GM04503 (cell line): ENCODE measurements at regions not wholly inside any gene's neighbourhood (a gene's known extent, or its start where the extent isn't known, plus 50 kb on each side); places are given as distances from the start of the nearest gene placed in this dataset.
"Not testable (repeated sequence)": the region's sequence is repeated elsewhere in the genome, so short reads cannot be mapped to it uniquely, and the experiment has no call there.

Experiments used
- DNase-seq: peaks from one replicate; pipeline ENCODE4 v3.0.0-alpha.2; 2012; ENCODE audit warnings: low read depth

- DNase-seq = no peak
Observed at GRCh38 chr6:166253778-166254204, 54.4 kb downstream of the PRR18 start.

GRCh38 chr6:166253281-166253681, 54.9 kb downstream of the PRR18 start:
- no peak for DNase-seq

DNA sequence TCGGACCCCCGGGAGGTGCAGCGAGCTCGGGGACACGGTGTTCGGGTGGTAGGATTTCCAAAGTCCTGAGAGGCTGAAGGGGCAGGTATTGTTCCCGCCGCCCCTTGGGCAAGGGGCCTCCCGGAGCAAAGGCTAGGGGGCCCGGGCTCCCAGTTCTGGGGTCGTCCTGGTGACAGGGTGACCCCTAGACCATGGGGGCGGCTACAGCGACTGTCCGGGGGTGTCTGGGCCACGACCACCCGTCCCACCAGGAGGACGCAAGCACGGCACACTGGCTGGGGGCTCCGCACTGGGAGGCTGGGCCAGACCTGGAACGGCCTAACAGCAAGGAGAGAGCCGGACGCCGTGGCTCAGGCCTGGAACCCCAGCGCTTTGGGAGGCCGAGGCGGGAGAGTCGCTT, 55.6 kb downstream of the PRR18 start:
- DNase-seq = no peak

- DNase-seq = no peak
Observed at GRCh38 chr6:166251655-166252054, 56.5 kb downstream of the PRR18 start.

GRCh38 chr6:166251211-166251610, 57.0 kb downstream of the PRR18 start:
- DNase-seq = no peak

- DNase-seq = not testable (repeated sequence)
Observed at GRCh38 chr6:166249061-166249785, 59.0 kb downstream of the PRR18 start.

- DNase-seq = no peak
Observed at GRCh38 chr6:166245148-166245547, 63.0 kb downstream of the PRR18 start.

DNA sequence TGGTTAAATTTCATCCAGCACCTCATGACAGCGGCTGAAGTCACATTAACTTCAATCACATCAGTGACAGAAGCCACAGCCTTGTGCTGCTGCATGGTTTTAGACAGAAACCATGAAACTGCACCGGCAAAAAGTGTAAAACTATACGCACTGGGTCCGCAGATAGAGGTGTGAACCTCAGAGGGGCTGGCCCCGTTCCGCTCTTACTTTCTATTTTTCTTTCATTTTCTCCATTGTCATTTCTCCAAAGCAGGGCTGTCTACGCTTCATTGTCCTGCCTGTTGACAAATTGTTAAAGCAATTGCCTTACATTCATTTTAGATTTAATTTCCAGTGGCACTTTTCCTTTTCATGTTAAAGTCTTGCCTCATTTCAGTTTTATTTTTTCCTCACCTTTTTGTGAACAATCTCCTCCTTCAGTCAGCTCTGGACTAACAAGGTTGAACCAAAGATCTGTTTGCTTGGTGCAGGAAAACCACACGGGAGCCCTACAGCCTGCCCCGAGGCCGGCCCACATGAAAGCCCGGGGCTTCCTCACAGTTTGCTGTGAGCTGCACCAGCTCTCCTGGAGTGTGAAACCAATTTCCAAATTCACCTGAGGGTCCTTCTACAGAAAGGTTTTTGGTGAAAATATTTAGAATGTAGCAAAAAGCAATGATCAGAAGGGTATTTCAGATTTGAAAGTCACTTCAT, 63.7 kb downstream of the PRR18 start:
- no peak for DNase-seq

GRCh38 chr6:166242888-166243287, 65.3 kb downstream of the PRR18 start:
- DNase-seq = no peak

DNA sequence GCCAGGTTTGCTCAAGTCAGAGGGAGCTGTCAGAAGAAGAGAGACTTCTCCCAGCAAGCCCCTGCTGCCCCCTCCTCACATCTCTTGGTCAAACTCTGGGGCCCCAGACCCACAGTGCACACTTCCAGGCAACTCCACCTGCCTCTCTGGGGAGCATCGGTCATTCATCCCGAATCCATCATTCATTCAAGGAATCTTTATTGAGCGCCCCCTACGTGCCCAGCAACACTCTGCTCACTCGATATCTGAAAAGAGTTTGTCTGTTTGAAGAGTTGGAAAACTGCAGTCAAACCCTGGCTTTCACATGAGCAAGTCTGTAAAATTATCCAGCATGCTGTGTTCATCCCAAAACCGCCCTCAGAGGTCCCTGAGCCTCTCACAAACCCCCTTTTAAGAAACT, 66.2 kb downstream of the PRR18 start:
- DNase-seq = no peak

GRCh38 chr6:166240889-166241288, 67.3 kb downstream of the PRR18 start:
- DNase-seq = no peak

DNA sequence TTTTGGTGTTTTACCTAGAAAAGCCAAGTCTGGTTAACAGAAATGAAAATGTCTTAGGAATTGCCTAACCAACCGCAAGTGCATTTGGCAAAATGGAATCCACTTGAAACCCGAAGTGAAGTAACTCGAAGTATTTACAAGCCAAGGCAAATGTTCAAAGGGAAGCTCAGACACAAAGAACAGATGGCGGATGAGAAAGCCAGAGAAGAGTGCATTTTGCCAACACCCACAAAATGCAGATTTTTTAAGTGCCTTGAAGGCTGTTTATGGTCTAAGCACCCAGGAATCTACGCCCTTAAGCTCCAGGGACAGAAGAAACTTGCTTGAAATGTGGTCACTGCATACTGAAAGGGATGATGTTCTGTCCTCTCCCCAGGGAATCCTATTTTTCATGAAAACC, 70.0 kb upstream of the TBXT start:
- peak; percentile 54 for DNase-seq

DNA sequence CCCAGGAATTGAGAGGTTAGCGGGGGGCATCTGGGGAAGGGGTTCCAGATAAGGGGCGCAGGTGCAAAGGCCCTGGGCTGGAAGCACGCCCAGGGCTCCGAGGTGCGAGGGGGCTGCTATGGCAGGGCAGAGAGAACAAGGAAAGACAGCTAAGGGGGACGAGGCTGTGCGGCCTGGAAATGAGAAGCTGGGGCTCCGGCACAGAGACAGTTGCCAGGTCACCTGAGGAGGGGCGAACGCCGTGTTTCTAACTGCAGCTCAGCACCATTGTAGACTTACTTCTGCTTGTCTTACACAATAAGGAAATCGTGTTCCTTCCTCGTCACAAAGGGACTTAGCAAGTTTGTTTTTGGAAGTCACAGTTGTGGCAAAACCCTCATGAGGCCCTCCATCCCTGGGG, 68.9 kb upstream of the TBXT start:
- no peak for DNase-seq

DNA sequence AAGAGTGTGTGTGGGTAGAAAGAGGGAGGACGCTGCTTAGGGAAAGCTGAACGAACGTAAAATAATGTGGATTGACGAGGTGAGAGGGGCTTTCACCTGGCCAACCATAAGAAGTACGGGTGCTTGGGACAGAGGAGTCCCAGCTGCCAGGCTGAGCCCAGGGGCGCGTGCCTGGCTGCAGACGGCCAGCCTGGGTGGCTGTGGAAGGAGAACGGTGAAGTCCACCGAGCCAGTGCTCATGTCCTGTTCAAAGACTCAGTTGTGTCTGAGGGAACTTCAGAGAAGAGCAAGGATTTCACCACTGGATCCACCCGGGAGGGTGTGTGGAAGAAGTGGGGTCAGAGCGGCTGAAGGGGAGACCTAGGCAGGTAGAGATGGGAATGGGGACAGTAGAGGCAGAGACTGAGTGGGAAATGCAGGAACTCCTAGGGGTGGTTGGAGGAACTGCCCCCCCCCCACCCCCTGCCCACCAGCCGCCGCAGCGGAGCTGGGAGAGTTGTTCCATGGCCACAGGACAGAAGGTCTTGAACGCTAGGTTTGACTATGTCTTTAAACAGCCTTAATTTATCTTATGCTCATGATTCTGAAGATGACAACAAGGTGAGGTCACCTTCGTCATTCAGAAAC, 68.1 kb upstream of the TBXT start:
- no peak for DNase-seq

DNA sequence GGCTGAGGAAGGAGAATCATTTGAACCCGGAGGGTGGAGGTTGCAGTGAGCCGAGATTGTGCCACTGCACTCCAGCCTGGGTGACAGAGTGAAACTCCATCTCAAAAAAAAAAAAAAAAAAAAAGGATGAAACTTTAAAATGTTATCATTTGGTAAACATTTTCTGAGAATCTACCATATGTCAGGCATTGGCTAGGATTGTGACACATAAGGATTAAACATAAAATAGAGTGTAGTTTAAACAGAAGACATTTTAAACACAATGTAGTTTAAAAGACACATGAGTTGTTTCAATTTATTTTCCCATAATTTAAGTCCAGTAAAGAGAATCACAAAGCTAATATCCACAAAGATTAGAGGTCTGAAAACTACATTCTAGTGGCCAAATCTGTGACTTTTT, 63.5 kb upstream of the TBXT start:
- DNase-seq = not testable (repeated sequence)

DNA sequence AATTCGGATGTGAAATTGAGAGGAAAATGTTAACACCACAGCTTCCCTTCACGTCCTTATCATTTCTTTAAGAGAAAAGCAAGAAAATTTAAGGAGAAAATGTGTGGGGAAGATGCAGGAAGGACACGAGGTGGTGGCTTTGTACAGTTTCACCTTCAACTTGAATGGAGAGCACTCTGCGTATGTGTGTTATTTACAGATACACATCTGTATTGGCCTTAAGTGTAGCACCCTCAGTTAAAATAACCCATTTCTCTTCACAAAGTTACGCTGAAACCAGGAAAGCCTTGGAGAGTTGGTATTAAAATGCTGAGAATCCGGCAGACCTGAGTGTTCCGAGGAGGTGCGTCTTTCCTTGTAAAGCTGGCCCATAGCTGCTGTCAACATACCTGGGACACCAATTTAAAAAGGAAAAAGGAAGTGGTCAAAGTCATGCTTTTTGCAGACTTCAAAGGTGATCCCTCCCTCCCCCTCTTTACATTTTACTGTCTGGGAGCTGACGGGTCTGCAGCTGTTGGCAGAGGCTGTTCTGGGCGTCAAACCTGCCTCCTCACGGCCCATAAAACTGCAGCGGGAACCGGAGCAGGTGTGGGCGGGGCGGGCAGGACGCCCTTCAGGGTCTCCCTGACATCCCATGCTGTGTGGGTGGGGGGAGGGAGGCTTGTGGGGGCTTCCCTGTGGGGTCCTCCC, 61.3 kb upstream of the TBXT start:
- no peak for DNase-seq

DNA sequence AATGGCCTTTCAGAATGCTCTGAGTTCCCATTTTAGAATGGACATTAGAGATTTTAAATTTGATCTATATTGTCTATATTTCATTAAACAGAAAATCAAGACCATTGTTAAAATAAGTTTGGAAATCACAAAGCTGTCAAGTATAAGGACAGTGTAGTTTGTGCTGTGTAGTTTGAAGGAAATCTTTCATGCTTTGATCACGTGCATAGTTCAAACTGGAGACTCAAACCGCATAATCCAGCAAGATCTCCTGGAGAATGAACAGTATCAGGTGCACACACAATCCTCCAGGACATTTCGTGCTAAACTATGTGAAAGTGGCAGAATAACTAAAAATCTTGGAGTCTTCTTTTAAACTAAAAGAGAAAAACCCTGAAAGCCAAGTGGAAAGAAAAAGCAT, 60.8 kb upstream of the TBXT start:
- DNase-seq = no peak

- DNase-seq = no peak
Observed at GRCh38 chr6:166223079-166223478, 55.4 kb upstream of the TBXT start.

GRCh38 chr6:166222631-166223030, 55.0 kb upstream of the TBXT start:
- DNase-seq = no peak

DNA sequence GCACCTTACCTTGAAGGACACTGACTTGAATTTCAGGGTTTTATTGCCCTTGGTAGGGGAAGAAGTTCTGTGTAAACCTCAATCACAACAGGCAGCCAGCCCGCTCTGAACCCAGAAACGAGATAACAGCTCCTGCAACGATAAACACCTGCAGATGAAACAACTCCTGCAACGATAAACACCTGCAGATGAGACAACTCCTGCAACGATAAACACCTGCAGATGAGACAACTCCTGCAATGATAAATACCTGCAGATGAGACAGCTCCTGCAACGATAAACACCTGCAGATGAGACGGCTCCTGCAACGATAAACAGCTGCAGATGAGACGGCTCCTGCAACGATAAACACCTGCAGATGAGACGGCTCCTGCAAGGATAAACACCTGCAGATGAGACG, 54.0 kb upstream of the TBXT start:
- DNase-seq = no peak

DNA sequence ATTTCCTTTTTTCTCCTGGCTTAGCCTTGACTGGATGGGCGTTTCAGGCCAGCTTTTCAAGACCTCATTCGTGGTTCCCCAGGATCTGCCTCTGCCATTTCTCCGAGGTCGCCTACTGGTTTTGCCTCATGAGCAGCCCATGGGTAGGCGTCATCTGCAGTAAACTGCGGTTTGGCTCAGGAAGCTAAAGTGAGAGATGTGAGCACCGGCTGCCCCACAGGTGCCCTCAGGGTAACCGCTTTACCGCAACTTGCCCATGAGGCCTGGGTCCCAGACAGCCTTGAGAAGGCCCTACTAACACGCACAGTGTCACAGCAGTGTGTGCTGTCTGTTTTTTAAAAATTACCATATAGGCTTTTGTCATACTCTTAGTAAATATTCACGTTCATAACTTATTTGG, 53.4 kb upstream of the TBXT start:
- no peak for DNase-seq
